HUES64 (cell line): ENCODE measurements at regions not wholly inside any gene's neighbourhood (a gene's known extent, or its start where the extent isn't known, plus 50 kb on each side); places are given as distances from the start of the nearest gene placed in this dataset.

Source experiments
- H3K27ac ChIP-seq: 2 replicates; pipeline ENCODE4 v1.7.0; 2013; ENCODE audit warnings: low read depth, low read length, inconsistent platforms
- H3K27me3 ChIP-seq: 2 replicates; pipeline ENCODE4 v1.6.1; 2013; ENCODE audit warnings: mild to moderate bottlenecking, low read length; ENCODE audit not compliant: insufficient read depth
- H3K36me3 ChIP-seq: 2 replicates; pipeline ENCODE4 v1.6.1; 2013; ENCODE audit warnings: mild to moderate bottlenecking, low read length; ENCODE audit not compliant: insufficient read depth
- H3K4me1 ChIP-seq: 2 replicates; pipeline ENCODE4 v1.6.1; 2013; ENCODE audit warnings: mild to moderate bottlenecking, low read length, moderate library complexity; ENCODE audit not compliant: insufficient read depth
- H3K4me3 ChIP-seq: 2 replicates; pipeline ENCODE4 v1.5.1; 2013; ENCODE audit warnings: mild to moderate bottlenecking, low read length, moderate library complexity
- H3K9ac ChIP-seq: 2 replicates; pipeline ENCODE4 v1.6.1; 2013; ENCODE audit warnings: mild to moderate bottlenecking, low read depth, low read length
- H3K9me3 ChIP-seq: 2 replicates; pipeline ENCODE4 v1.6.1; 2013; ENCODE audit warnings: low read depth, low read length; ENCODE audit not compliant: insufficient read depth
- WGBS: fragments of 150-250, 120-280 bp; methylation state at CpG from one replicate; pipeline ENCODE4 v1.1.7; 2013; ENCODE audit warnings: missing lambda C conversion rate; 5-methylcytosine and 5-hydroxymethylcytosine counted together

DNA sequence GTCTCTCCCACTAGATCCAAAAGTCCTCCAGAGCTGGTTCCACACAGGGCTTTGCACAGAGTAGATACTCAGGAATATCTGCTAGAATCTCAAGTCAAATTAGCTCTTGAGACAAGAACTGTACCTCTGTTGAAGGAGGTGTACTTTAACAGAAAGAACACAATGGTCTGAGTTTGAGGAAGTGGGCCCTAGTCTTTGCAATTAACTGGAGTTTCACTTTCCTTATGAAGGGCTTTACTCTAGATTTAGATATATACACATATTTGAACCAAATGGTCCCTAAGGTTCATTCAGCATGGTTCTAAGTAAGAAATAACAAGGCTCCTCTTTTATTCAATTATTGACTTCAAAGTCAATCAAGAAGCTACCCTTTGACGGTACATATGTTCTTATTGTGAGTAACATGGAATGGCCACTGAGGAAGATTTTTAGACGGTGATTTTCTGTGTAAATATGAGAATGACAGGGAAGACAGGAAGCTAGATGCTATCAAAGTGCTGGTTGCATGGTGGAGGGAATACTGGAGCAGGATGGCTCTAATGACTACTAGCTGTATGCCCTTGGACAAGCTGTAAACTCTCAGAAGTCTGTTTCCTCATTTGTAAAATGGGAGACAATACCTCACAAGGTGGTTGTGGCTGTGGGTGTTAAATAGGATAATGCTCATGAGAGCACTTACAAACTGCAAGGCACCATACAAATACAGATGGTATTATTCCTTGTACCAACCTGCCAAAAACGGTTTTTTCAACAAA is 73.5 kb upstream of the SERTAD2 start:
- Histone ChIP-seq H3K4me3 (no peak overlapping the region), H3K36me3 (no peaks in the 10 kb centered on the region), H3K9ac (no peak overlapping the region), H3K4me1 (peaks cover 32% of the 10 kb centered on the region), H3K27me3 (no peaks in the 10 kb centered on the region), H3K27ac (no peak overlapping the region), H3K9me3 (no peaks in the 10 kb centered on the region)
- 91% methylated on average over 3 of the region's 3 CpGs for WGBS

DNA sequence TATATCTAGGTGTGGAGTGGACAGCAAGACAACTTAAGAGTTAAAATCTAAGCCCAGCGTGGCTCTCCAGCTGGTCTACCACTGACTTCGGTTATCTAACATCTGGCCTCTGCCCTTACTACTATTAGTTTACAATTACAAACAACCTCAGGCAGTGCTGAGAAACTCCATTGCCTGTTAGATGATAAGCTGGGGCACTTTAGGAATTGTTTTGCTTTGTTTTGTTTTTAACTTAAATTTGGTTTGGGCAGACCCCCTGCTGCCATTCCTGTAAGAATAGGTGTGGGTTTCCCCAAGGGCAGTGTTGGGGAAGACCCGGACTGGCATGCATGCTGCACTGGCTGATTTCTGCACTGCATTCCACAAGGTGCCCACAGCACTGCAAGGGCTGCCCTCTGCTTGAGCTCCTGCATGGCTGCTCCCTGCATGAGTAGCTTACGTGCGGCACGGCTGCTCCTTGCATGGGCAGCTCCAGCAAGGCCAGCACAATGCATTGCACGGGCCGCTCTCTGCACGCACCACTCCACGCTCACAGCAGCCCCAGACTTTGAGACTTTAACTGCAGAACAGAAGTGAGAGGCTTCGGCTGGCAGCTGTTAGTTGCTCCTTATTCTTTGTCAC is 74.2 kb upstream of the SERTAD2 start:
- Histone ChIP-seq H3K9ac (no peak overlapping the region), H3K27ac (no peak overlapping the region), H3K4me3 (no peak overlapping the region), H3K4me1 (peaks cover 32% of the 10 kb centered on the region), H3K27me3 (no peaks in the 10 kb centered on the region), H3K36me3 (no peaks in the 10 kb centered on the region), H3K9me3 (no peaks in the 10 kb centered on the region)
- 75% methylated on average over 11 of the region's 11 CpGs for WGBS

DNA sequence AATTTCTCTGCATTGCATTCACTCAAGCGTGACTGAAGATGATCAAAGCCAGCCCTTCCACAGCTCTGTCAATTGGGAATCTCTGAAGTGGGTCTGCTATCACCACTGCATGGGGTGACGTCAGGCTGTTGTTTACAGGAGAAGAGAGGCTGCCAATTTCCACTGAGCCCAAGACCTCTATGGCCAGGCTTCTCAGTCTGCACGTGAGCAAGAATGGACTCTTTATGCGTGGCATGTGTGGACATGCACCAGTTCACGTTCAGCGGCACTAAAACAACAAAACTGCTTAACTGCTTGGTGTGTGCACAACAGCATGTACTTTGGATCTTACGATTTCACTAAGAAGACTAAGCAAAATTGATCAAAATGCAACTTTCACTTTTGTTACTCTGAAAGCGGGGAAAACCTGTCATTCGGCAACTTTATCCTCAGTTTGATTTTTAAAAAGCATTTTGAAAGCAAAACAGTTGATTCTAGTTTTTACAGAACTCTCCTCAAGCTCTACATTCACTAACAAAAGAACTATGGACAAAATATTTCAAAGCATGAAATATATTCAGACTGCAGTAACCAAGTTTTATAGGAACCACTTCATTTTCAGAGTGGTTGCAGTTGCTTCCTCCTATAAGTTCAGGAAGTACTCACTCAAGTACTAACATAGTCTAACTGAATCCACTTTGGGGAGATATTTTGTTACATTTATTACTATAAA is 77.0 kb upstream of the SERTAD2 start:
- Histone ChIP-seq H3K9ac (no peak overlapping the region), H3K27ac (no peak overlapping the region), H3K36me3 (no peaks in the 10 kb centered on the region), H3K9me3 (no peaks in the 10 kb centered on the region), H3K27me3 (no peaks in the 10 kb centered on the region), H3K4me1 (peaks cover 32% of the 10 kb centered on the region), H3K4me3 (no peak overlapping the region)
- 75% methylated on average over 9 of the region's 9 CpGs for WGBS

DNA sequence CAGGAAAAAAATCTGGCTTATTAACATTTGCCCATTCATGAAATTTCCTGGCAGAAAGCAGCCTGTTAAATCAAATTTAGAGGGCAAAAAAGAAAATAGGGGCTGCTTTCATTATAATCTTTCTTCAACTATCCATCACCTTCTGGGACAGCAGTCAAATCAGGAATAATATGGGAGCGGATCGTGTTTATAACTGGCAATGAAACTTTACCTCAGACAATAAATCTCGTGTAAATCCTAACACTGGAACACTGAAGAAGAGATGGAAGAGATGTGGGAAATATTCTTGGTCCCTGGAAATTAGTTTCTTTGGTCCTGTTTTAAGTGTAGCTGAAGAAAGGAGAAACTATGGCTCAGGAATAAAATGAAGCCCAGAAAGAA is 77.5 kb upstream of the SERTAD2 start:
- 94% methylated on average over 3 of the region's 3 CpGs for WGBS
- Histone ChIP-seq H3K4me1 (peaks cover 29% of the 10 kb centered on the region), H3K27ac (no peak overlapping the region), H3K27me3 (no peaks in the 10 kb centered on the region), H3K9me3 (no peaks in the 10 kb centered on the region), H3K36me3 (no peaks in the 10 kb centered on the region), H3K9ac (no peak overlapping the region), H3K4me3 (no peak overlapping the region)

DNA sequence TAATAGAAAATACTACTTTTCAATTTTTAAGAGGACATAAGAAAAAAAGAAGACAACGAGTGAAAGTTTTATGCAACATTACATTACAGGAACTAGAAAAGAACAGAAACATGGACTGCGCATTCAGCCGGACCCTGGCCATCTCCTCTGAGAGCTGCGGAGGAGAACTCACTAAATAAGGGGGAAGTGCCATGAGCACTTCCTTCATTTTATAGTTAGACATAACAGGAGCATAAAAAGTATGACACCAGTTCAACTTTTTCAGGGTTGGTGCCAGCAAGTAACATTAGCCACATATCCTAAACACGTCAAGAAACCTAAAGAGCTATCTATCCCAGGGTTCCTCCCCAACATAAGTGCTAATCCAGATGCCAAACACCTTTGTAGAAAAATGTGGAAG is 78.0 kb upstream of the SERTAD2 start:
- no peaks in the 10 kb centered on the region for H3K36me3 ChIP-seq
- H3K4me1 ChIP-seq = peaks cover 27% of the 10 kb centered on the region
- H3K27ac ChIP-seq = no peak overlapping the region
- H3K9ac ChIP-seq = no peak overlapping the region
- H3K27me3 ChIP-seq = no peaks in the 10 kb centered on the region
- H3K4me3 ChIP-seq = no peak overlapping the region
- no peaks in the 10 kb centered on the region for H3K9me3 ChIP-seq
- 94% methylated on average over 5 of the region's 5 CpGs for WGBS

DNA sequence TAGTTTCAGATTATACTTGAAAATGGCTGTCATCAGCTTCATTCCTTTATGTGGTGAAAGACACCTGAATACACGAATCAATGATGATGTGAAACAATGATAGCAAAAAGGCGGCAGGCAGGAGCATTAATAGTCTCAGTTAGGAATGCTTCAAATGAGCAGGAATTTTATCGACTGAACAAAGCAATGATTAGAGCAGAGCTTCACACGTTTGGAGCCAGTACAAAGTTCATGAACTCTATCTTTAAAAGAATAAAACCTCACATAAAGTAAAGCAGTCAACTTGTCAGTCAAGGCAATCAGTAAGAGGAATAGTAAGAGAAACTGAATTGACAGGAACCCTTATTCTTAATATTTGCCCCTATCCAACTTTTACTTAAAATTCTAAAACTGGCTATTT is 78.4 kb upstream of the SERTAD2 start:
- Histone ChIP-seq H3K9ac (no peak overlapping the region), H3K4me3 (no peak overlapping the region), H3K27ac (no peak overlapping the region), H3K4me1 (peaks cover 23% of the 10 kb centered on the region), H3K9me3 (no peaks in the 10 kb centered on the region), H3K36me3 (no peaks in the 10 kb centered on the region), H3K27me3 (no peaks in the 10 kb centered on the region)
- WGBS = 84% methylated on average over 4 of the region's 4 CpGs

DNA sequence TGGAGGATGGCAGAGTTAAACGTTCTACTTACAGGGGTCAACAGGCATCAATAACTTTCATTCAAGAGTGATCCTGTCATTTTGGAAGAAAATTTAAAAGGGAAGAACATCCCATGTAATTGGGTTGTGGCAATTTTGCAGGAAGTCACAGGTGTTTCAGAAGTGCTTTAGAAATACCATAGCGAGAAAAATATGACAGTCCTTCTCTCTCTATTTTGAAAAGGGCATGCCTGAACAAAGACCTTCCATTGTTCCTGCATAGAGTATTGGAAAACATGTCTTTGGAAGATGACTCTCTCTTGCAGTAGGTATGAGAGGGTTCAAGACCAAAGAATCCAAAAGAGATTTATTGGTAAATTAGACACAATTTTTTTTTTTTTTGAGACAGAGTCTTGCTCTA is 81.8 kb upstream of the SERTAD2 start:
- Histone ChIP-seq H3K27ac (no peak overlapping the region), H3K9ac (no peak overlapping the region), H3K27me3 (no peaks in the 10 kb centered on the region), H3K9me3 (no peaks in the 10 kb centered on the region), H3K36me3 (no peaks in the 10 kb centered on the region), H3K4me1 (peaks cover 6% of the 10 kb centered on the region), H3K4me3 (no peak overlapping the region)
- 90% methylated on average over 2 of the region's 2 CpGs for WGBS

DNA sequence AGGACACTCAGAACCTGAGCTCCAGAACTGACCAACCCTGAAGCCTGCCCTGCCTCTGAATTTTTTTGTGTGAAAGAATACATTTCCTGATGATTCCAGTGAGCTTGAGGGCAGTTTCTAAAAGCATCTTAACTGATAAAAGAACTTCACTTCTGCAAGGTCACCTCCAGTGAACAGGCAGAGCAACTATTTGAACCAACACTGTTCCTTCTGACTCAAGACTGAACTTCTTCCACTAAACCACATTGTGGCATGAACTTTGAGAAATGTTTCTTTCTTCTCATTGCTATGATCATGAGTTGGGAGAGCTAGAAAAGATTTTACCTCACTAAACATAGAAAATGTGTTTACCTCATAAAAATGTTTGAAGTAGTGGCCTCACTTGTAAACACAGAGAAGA is 83.8 kb upstream of the SERTAD2 start:
- Histone ChIP-seq H3K4me1 (no peaks in the 10 kb centered on the region), H3K36me3 (no peaks in the 10 kb centered on the region), H3K9ac (no peak overlapping the region)

DNA sequence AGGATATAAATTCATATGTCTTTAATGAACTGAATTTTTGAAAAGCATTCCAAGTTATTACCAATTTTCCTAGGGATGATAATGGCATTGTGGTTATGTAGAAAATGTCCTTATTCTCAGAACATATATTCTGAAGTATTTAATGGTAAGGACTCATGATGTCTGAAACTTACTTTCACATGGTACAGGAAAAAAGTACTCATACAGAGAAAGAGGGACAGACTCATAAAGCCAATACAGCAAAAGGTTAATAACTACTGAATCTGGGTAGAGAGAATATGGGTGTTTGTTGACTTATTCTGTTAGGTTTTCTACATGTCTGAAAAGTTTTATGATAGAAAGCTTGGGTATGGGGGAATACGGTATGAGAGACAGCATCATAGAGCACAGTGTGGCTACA is 84.3 kb upstream of the SERTAD2 start:
- no peaks in the 10 kb centered on the region for H3K4me1 ChIP-seq
- WGBS = 86% methylated on average over 1 of the region's 1 CpG
- no peak overlapping the region for H3K27ac ChIP-seq
- no peak overlapping the region for H3K4me3 ChIP-seq
- H3K9me3 ChIP-seq = no peaks in the 10 kb centered on the region
- H3K36me3 ChIP-seq = no peaks in the 10 kb centered on the region
- H3K9ac ChIP-seq = no peak overlapping the region
- no peaks in the 10 kb centered on the region for H3K27me3 ChIP-seq

More for the DNA sequence above, 83.8 kb upstream of the SERTAD2 start:
- Histone ChIP-seq H3K4me3 (no peak overlapping the region), H3K9me3 (no peaks in the 10 kb centered on the region), H3K27me3 (no peaks in the 10 kb centered on the region), H3K27ac (no peak overlapping the region)

DNA sequence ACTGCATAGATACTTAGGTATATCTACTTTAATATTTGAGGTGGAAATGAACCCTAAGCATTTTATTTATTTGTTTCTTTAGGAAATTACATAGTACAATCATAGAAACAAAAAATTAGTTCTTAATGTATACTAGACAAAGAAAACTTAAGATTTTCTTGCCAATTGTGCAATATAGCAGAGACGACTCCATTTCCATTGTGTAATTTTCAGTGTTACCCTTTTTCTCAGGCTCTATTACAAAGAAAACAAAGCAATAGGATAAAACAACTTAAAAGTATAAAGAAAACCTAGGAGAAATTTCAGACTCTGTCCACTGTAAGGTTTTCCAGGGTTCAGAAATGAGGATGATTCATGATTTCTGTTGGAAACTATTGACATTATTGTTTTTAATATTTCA is 89.0 kb upstream of the SERTAD2 start:
- WGBS = 78% methylated on average over 1 of the region's 1 CpG
- no peaks in the 10 kb centered on the region for H3K36me3 ChIP-seq
- no peak overlapping the region for H3K9ac ChIP-seq
- no peaks in the 10 kb centered on the region for H3K9me3 ChIP-seq
- H3K27me3 ChIP-seq = no peaks in the 10 kb centered on the region
- peaks cover 8% of the 10 kb centered on the region; the same call in 1 of the 2 replicates for H3K4me1 ChIP-seq
- no peak overlapping the region for H3K27ac ChIP-seq
- no peak overlapping the region for H3K4me3 ChIP-seq

DNA sequence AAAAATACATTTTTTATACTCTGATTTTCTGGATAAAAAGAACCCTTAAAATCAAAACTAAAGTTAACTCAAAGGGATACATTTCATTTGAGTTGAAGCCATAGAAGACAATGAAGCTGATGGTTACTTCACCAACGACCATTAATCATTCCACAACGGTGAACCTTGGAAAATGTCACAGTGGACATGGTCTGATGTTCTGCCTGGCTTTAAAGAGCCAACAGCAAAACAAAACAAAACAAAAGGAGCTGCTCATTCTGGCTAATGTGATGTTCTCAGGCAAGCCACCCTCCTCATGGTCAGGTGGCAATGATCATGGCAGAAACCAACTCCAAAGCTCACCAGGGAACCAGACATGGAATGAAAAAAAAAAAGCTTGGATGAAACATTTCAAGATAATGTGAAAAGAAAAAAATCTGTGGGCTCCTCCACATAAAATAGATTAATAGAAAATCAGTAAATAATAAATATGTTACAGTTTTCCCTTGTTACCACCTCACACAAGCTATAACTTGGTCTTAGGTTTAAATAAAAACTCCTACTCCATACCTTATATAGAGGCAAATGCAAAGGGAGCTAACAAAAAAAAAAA is 90.1 kb upstream of the SERTAD2 start:
- 85% methylated on average over 2 of the region's 2 CpGs for WGBS
- H3K27me3 ChIP-seq = no peaks in the 10 kb centered on the region
- H3K4me1 ChIP-seq = peaks cover 8% of the 10 kb centered on the region; the same call in 1 of the 2 replicates
- no peak overlapping the region for H3K4me3 ChIP-seq
- H3K36me3 ChIP-seq = no peaks in the 10 kb centered on the region
- no peak overlapping the region for H3K9ac ChIP-seq
- no peaks in the 10 kb centered on the region for H3K9me3 ChIP-seq
- H3K27ac ChIP-seq = no peak overlapping the region
